CD8-positive, alpha-beta memory T cell (primary cell): ENCODE measurements at regions not wholly inside any gene's neighbourhood (a gene's known extent, or its start where the extent isn't known, plus 50 kb on each side); places are given as distances from the start of the nearest gene placed in this dataset.

Experiments used
- CTCF ChIA-PET: fragments of 350-600 bp; sonication (Branson Sonifier 250); formaldehyde crosslinking; loops from one replicate; lab custom pipeline; 2021; ENCODE audit warnings: antibody characterized with exemption; lab: Charles Lee
- POLR2A ChIA-PET: fragments of 350-600 bp; sonication (Branson Sonifier 250); formaldehyde crosslinking; loops from one replicate; lab custom pipeline; 2021; ENCODE audit warnings: antibody characterized with exemption; lab: Charles Lee
- DNase-seq, 5 donors: peaks; one replicate each; pipeline versions ENCODE4 v3.0.0 to v3.0.0-alpha.2; 2020 to 2022; ENCODE audit warnings: mixed read lengths in 1 of 5
- H3K27ac ChIP-seq: one replicate; pipeline ENCODE4 v1.7.0; 2013; ENCODE audit warnings: low read depth, mild to moderate bottlenecking, low read length, moderate library complexity
- H3K27me3 ChIP-seq: 2 replicates; pipeline ENCODE4 v1.7.0; 2013; ENCODE audit warnings: low read length, mild to moderate bottlenecking; ENCODE audit not compliant: insufficient read depth, poor library complexity, severe bottlenecking
- H3K36me3 ChIP-seq: 2 replicates; pipeline ENCODE4 v1.7.0; 2013; ENCODE audit warnings: mild to moderate bottlenecking, low read length, moderate library complexity; ENCODE audit not compliant: insufficient read depth
- H3K4me1 ChIP-seq: 2 replicates; pipeline ENCODE4 v1.7.0; 2013; ENCODE audit warnings: mild to moderate bottlenecking, low read length, moderate library complexity; ENCODE audit not compliant: insufficient read depth
- H3K4me3 ChIP-seq: 2 replicates; pipeline ENCODE4 v1.7.0; 2013; ENCODE audit warnings: mild to moderate bottlenecking, low read length
- H3K9me3 ChIP-seq: 2 replicates; pipeline ENCODE4 v1.7.0; 2013; ENCODE audit warnings: mild to moderate bottlenecking, low read length
- H3K27ac Mint-ChIP-seq, 8 donors: one replicate each; pipeline ENCODE4 v1.8.0; 2020 to 2021; ENCODE audit warnings: mixed read lengths in 8 of 8, mild to moderate bottlenecking in 6 of 8, inconsistent platforms in 3 of 8, moderate library complexity in 3 of 8
- H3K27me3 Mint-ChIP-seq, 2 donors: one replicate each; pipeline ENCODE4 v1.8.0; 2020 to 2021; ENCODE audit warnings: mixed read lengths in 2 of 2, mild to moderate bottlenecking in 1 of 2, moderate library complexity in 1 of 2
- H3K36me3 Mint-ChIP-seq, 3 donors: one replicate each; pipeline ENCODE4 v1.8.0; 2020 to 2021; ENCODE audit warnings: mixed read lengths in 3 of 3, inconsistent platforms in 1 of 3, mild to moderate bottlenecking in 1 of 3
- H3K4me1 Mint-ChIP-seq, 3 donors: one replicate each; pipeline ENCODE4 v1.8.0; 2020 to 2021; ENCODE audit warnings: mixed read lengths in 3 of 3, inconsistent platforms in 1 of 3, mild to moderate bottlenecking in 1 of 3
- H3K4me3 Mint-ChIP-seq, 7 donors: one replicate each; pipeline ENCODE4 v1.8.0; 2020 to 2021; ENCODE audit warnings: mixed read lengths in 7 of 7, mild to moderate bottlenecking in 6 of 7, moderate library complexity in 4 of 7, inconsistent platforms in 2 of 7
- H3K9me3 Mint-ChIP-seq, 5 donors: one replicate each; pipeline ENCODE4 v1.8.0; 2020 to 2022; ENCODE audit warnings: mixed read lengths in 5 of 5, mild to moderate bottlenecking in 3 of 5, moderate library complexity in 2 of 5, inconsistent platforms in 1 of 5

DNA sequence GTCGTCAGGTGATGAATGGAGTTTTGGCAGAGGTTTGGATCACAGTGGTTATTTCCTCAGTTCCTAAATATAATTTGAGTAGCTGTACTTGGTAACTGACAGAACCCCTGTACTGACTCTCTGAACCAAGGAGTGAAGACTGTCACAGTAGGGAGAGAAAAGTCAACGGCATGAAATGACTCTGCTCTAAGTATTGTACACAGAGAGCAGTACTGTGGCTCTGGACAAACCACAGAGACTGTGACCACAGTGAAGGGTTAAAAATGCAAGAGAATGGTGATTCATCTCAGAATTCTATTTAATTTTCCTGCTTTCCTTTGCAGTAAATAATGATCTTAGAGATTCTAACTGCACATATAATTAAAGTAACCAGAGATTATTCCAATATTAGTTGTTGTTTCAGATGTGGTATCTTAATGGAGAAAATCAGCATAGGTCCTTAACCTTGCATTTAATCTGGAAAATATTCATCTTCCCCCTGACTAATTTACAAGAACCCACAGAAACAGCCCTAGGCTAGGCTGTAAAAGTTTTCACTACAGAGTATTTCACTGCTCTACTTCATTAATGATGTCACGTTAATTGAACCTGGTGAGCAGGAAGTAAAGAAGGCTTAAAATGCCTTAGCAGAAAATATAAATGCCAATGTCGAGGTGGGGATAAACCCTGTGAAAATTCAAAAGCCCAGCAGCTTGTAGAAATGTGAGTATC lies 221.9 kb downstream of the LIG4 start:
- ChIA-PET POLR2A (no interaction called here), CTCF (no interaction called here)

DNA sequence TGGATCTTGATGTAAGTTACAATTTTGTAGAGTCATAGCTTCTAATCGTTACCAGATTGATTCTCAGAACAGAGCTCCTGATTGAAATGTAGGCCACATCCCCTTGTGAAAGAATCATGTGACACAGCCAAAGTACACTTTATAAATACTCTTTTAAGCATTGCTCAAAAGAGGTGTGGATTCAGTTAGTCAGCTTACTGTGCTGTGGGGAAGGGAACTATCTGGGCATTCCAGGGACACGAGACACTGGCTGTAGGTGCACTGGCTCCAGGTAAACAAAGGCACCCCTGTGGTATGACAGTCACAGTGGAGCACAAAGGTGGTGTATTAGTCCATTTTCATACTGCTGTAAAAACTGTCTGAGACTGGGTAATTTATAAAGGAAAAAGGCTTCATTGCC lies 222.8 kb downstream of the LIG4 start:
- ChIA-PET CTCF (no interaction called here), POLR2A (no interaction called here)
- no peaks in the 10 kb centered on the region for H3K36me3 Mint-ChIP-seq
- Histone ChIP-seq H3K4me1 (no peaks in the 10 kb centered on the region), H3K27ac (no peak overlapping the region), H3K4me3 (no peak overlapping the region), H3K36me3 (no peaks in the 10 kb centered on the region), H3K9me3 (no peaks in the 10 kb centered on the region), H3K27me3 (no peaks in the 10 kb centered on the region)
- DNase-seq: no peak
- no peaks in the 10 kb centered on the region for H3K27me3 Mint-ChIP-seq
- H3K4me3 Mint-ChIP-seq: no peak overlapping the region
- H3K27ac Mint-ChIP-seq: no peak overlapping the region
- no peaks in the 10 kb centered on the region for H3K4me1 Mint-ChIP-seq
- peaks cover 0 to 18% (median 5%) of the 10 kb centered on the region in 5 donors for H3K9me3 Mint-ChIP-seq

More for the DNA sequence above, 221.9 kb downstream of the LIG4 start:
- Histone ChIP-seq H3K36me3 (no peaks in the 10 kb centered on the region), H3K4me3 (no peak overlapping the region), H3K9me3 (no peaks in the 10 kb centered on the region), H3K27me3 (no peaks in the 10 kb centered on the region), H3K27ac (no peak overlapping the region), H3K4me1 (no peaks in the 10 kb centered on the region)
- Mint-ChIP-seq H3K27ac (no peak overlapping the region), H3K4me3 (no peak overlapping the region), H3K9me3 (peaks cover 0 to 17% (median 3%) of the 10 kb centered on the region in 5 donors), H3K4me1 (no peaks in the 10 kb centered on the region), H3K27me3 (no peaks in the 10 kb centered on the region), H3K36me3 (no peaks in the 10 kb centered on the region)
- DNase-seq: no peak

DNA sequence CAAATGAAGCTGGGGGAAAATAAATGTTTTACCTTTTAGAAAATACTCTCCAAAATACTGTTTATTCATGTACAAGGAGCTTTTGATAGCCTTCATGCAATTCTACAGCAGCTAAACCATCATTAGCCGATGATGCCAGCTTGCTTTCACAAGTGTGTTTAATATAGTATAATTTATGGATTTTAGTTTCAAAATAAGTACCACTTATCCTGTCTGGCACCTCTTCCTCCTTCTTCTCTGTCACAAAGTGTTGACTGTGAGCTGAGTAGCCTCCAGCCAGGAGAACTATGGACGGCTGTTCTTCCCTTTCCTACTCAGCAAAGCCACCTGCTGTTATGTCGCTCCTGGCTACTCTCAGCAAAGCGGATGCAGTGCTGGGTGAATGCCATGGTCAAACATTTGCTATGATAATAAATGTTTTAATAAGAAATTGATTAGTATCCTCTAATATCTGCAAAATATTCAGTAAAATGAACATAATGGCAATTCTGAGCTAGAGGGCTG lies 238.2 kb downstream of the LIG4 start:
- peaks cover 0 to 3% (median 0%) of the 10 kb centered on the region in 3 donors for H3K36me3 Mint-ChIP-seq

DNA sequence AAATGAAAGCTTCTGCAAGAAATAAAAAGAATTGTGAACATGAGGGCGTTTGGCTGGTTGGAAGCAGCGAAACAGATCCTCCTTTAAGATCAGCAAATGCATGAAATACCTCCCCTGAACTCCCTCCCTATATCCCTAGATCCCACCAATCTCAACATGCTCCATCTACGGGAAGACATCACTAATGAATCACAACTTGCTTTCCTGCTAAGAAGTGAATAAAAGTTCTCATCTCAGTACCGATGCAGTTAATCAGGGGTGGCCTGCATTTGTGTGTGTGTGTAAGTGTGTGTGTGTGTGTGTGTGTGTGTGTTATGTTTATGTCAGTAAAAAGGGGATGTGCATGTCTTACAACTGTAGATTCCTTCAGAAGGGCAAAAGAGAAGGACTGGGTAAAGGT lies 238.7 kb downstream of the LIG4 start:
- no peak for DNase-seq
- Histone ChIP-seq H3K4me1 (no peaks in the 10 kb centered on the region), H3K27me3 (no peaks in the 10 kb centered on the region), H3K36me3 (no peaks in the 10 kb centered on the region), H3K4me3 (no peak overlapping the region), H3K9me3 (no peaks in the 10 kb centered on the region), H3K27ac (no peak overlapping the region)
- H3K9me3 Mint-ChIP-seq: peaks cover 0 to 12% (median 2%) of the 10 kb centered on the region in 5 donors
- H3K4me1 Mint-ChIP-seq: no peaks in the 10 kb centered on the region
- ChIA-PET CTCF (no interaction called here), POLR2A (no interaction called here)
- peaks cover 0 to 3% (median 0%) of the 10 kb centered on the region in 3 donors for H3K36me3 Mint-ChIP-seq
- H3K4me3 Mint-ChIP-seq: no peak overlapping the region
- no peak overlapping the region for H3K27ac Mint-ChIP-seq
- no peaks in the 10 kb centered on the region for H3K27me3 Mint-ChIP-seq

More for the DNA sequence above, 238.2 kb downstream of the LIG4 start:
- Mint-ChIP-seq H3K27ac (no peak overlapping the region), H3K27me3 (no peaks in the 10 kb centered on the region), H3K4me1 (no peaks in the 10 kb centered on the region), H3K4me3 (no peak overlapping the region), H3K9me3 (peaks cover 0 to 10% (median 2%) of the 10 kb centered on the region in 5 donors)
- Histone ChIP-seq H3K27ac (no peak overlapping the region), H3K4me3 (no peak overlapping the region), H3K4me1 (no peaks in the 10 kb centered on the region), H3K27me3 (no peaks in the 10 kb centered on the region), H3K9me3 (no peaks in the 10 kb centered on the region), H3K36me3 (no peaks in the 10 kb centered on the region)
- POLR2A ChIA-PET: no interaction called here
- no peak for DNase-seq
- CTCF ChIA-PET: no interaction called here

DNA sequence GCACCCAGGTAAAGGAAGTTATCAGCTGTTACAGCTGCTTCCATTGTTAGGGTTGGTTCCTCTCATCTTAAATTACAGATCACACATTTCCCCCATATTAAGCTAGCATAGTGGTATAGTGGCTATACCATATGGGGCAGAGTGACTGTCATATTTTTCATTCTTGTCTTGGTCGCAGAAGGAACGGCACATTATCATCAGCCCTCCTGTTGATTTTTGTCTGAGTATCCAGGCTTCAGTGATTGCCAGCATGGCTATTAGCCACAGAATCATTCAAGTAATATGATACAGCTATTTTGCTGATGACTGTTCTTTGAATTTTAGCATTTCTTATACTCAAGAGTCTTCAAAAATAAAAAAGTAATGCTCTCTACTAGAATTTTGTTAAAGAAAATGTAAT lies 240.9 kb downstream of the LIG4 start:
- H3K4me3 ChIP-seq: no peak overlapping the region
- ChIA-PET CTCF (no interaction called here), POLR2A (no interaction called here)
- no peaks in the 10 kb centered on the region for H3K4me1 Mint-ChIP-seq
- H3K4me3 Mint-ChIP-seq: no peak overlapping the region
- H3K9me3 ChIP-seq: no peaks in the 10 kb centered on the region
- no peaks in the 10 kb centered on the region for H3K27me3 ChIP-seq
- H3K36me3 ChIP-seq: no peaks in the 10 kb centered on the region
- H3K4me1 ChIP-seq: no peaks in the 10 kb centered on the region
- no peaks in the 10 kb centered on the region for H3K36me3 Mint-ChIP-seq
- H3K27me3 Mint-ChIP-seq: no peaks in the 10 kb centered on the region
- no peak for DNase-seq
- peaks cover 0 to 8% (median 2%) of the 10 kb centered on the region in 5 donors for H3K9me3 Mint-ChIP-seq
- H3K27ac Mint-ChIP-seq: no peak overlapping the region
- H3K27ac ChIP-seq: no peak overlapping the region

DNA sequence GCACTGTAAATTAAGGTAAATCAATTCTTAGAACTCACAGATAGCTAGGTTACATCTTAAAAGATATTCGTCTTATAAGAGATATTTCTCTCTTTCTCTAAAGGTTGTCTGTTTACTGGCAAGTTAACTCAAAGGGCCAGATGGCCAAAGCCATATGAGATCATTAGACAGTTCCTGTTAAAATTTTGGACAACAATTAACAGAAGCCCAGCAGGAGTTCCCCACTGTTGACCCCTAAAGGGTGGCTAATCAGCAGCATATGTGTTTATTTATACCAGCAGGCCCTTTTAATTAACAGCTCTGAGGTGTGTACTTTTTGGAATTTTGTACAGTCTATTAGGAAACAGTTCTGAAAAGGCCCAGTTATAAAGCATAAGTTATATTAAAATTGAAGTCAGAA lies 245.8 kb downstream of the LIG4 start:
- Histone ChIP-seq H3K4me3 (no peak overlapping the region), H3K9me3 (no peaks in the 10 kb centered on the region), H3K36me3 (no peaks in the 10 kb centered on the region), H3K4me1 (no peaks in the 10 kb centered on the region), H3K27ac (no peak overlapping the region), H3K27me3 (no peaks in the 10 kb centered on the region)
- Mint-ChIP-seq H3K4me3 (no peak overlapping the region), H3K27ac (no peak overlapping the region), H3K4me1 (no peaks in the 10 kb centered on the region), H3K9me3 (peaks cover 2 to 29% (median 3%) of the 10 kb centered on the region in 5 donors), H3K27me3 (no peaks in the 10 kb centered on the region), H3K36me3 (no peaks in the 10 kb centered on the region)
- ChIA-PET CTCF (no interaction called here), POLR2A (no interaction called here)
- no peak for DNase-seq

DNA sequence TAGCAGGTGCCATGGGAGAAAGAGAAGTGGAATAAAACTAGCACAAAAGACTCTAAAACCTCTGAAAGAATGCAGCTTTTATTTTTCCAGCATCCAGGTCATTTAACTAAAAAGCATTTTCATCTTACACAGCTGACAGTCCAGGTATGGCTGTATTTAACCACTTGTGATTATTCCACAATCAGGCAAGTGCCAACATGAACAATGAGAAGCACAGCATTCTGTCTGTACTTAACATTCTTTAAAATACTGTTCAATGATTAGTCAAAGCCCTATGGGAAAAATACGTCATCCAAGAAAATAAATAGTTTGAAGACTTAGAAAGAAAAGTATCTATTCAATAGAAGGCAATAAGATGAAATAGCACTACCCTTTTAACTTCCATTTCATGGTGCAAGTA lies 246.9 kb downstream of the LIG4 start:
- no peaks in the 10 kb centered on the region for H3K27me3 ChIP-seq
- H3K4me1 Mint-ChIP-seq: no peaks in the 10 kb centered on the region
- H3K36me3 ChIP-seq: no peaks in the 10 kb centered on the region
- peaks cover 2 to 30% (median 4%) of the 10 kb centered on the region in 5 donors for H3K9me3 Mint-ChIP-seq
- no peak overlapping the region for H3K4me3 ChIP-seq
- no peaks in the 10 kb centered on the region for H3K36me3 Mint-ChIP-seq
- ChIA-PET CTCF (no interaction called here), POLR2A (no interaction called here)
- DNase-seq: no peak
- H3K27ac Mint-ChIP-seq: no peak overlapping the region
- no peaks in the 10 kb centered on the region for H3K4me1 ChIP-seq
- no peak overlapping the region for H3K4me3 Mint-ChIP-seq
- no peak overlapping the region for H3K27ac ChIP-seq
- no peaks in the 10 kb centered on the region for H3K27me3 Mint-ChIP-seq
- no peaks in the 10 kb centered on the region for H3K9me3 ChIP-seq

DNA sequence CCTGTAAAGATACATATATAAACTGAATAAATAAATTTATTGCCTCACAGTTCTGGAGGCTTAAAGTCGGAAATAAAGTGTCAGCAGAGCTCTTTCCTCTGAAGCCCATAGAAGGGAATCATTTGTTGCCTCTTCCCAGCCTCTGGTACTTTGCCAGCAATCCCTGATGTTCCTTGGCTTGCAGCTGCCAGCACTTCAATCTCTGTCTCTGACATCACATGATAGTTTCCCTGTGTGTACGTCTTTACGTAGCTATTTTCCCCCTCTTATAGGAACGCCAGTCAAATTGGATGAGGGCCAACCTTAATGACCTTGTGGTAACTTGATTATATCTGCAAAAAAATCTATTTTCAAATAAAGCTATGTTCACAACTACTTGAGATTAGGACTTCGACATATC lies 250.9 kb downstream of the LIG4 start:
- ChIA-PET CTCF (no interaction called here), POLR2A (no interaction called here)
- Histone ChIP-seq H3K4me1 (no peaks in the 10 kb centered on the region), H3K4me3 (no peak overlapping the region), H3K36me3 (no peaks in the 10 kb centered on the region), H3K27me3 (no peaks in the 10 kb centered on the region), H3K9me3 (no peaks in the 10 kb centered on the region), H3K27ac (no peak overlapping the region)
- no peaks in the 10 kb centered on the region for H3K36me3 Mint-ChIP-seq
- H3K27ac Mint-ChIP-seq: no peak overlapping the region
- DNase-seq: no peak
- H3K27me3 Mint-ChIP-seq: no peaks in the 10 kb centered on the region
- H3K4me3 Mint-ChIP-seq: no peak overlapping the region
- peaks cover 2 to 32% (median 3%) of the 10 kb centered on the region in 5 donors for H3K9me3 Mint-ChIP-seq
- H3K4me1 Mint-ChIP-seq: no peaks in the 10 kb centered on the region
